Esophagus squamous epithelium (tissue), 4 donors: ENCODE measurements at regions not wholly inside any gene's neighbourhood (a gene's known extent, or its start where the extent isn't known, plus 50 kb on each side); places are given as distances from the start of the nearest gene placed in this dataset.

Source experiments
- CTCF ChIP-seq, 6 experiments: fragments of 450-650 bp in 4 of 6; fragments of 200-600 bp in 2 of 6; sonication (generic) in 2 of 6; IDR thresholded peaks; one replicate each; pipeline ENCODE4 v1.5.1; 2016 to 2019; ENCODE audit warnings: antibody characterized with exemption in 6 of 6, mild to moderate bottlenecking in 4 of 6, moderate library complexity in 4 of 6
- POLR2A ChIP-seq, 4 donors: fragments of 450-650 bp; IDR thresholded peaks; one replicate each; pipeline ENCODE4 v1.6.1; 2017; ENCODE audit warnings: antibody characterized with exemption in 4 of 4, mild to moderate bottlenecking in 4 of 4, moderate library complexity in 3 of 4

GRCh38 chr11:11163669-11164333 lies 189.2 kb downstream of the CSNK2A3 start:
- TF ChIP-seq CTCF (IDR thresholded peaks at IDR 0.05) (no peak), POLR2A (IDR thresholded peaks at IDR 0.05) (no peak)
